ENCODE measurements at regions not wholly inside any gene's neighbourhood (a gene's known extent, or its start where the extent isn't known, plus 50 kb on each side); places are given as distances from the start of the nearest gene placed in this dataset.

DNA sequence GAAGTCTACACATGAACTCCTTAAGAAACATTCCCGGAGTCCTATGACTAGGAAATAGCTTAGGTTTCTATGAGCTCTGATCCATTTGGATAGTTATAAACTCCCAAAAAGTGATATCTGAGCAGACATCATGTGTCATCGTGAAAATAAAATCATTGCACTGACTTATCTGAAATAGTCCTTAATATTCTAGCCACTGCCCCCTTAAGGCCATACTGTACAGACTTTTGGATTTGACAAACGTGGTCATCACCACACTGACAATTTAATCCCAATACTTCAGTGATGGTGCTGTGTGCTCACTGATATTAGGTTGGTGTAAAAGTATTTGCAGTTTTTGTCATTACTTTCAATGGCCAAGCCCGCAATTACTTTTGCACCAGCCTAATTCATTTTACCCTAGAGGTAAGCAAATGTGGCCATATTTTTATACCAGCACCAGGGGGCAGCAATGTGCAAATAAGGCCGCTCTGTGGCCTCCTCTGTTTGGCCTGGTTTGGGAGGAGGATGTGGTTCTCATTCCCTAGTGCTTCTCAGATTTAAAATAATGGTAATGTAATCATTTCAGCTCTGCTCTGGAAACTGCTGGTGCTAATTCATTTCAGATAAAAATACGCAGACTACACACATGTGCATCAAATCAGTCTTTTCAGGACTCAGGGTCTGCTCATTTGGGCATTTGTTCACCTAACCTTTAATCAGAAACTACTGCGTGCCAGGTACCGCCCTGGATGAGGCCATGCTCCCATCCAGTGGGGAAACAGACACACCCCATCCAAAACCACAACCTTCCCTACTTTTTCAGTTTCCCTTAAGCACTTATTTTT, 196.4 kb upstream of the C1QTNF7 start:
- FAIRE-seq = peak; percentile 91
- H3K36me3 ChIP-seq (ENCODE audit: control insufficient read depth in 2 of 3, insufficient read depth in 3 of 3, low read length in 3 of 3) = no peaks in the 10 kb centered on the region
- H3K4me3 ChIP-seq (ENCODE audit: low read length in 3 of 3) = no peak overlapping the region
- H3K27me3 ChIP-seq (ENCODE audit: control insufficient read depth, insufficient read depth, low read length) = no peaks in the 10 kb centered on the region
- TF ChIP-seq, protein P1, sequence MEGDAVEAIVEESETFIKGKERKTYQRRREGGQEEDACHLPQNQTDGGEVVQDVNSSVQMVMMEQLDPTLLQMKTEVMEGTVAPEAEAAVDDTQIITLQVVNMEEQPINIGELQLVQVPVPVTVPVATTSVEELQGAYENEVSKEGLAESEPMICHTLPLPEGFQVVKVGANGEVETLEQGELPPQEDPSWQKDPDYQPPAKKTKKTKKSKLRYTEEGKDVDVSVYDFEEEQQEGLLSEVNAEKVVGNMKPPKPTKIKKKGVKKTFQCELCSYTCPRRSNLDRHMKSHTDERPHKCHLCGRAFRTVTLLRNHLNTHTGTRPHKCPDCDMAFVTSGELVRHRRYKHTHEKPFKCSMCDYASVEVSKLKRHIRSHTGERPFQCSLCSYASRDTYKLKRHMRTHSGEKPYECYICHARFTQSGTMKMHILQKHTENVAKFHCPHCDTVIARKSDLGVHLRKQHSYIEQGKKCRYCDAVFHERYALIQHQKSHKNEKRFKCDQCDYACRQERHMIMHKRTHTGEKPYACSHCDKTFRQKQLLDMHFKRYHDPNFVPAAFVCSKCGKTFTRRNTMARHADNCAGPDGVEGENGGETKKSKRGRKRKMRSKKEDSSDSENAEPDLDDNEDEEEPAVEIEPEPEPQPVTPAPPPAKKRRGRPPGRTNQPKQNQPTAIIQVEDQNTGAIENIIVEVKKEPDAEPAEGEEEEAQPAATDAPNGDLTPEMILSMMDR (IDR thresholded peaks at IDR 0.05; ENCODE audit: borderline replicate concordance, extremely low read depth, insufficient read depth) = peak; percentile 80
- H3K4me1 ChIP-seq (ENCODE audit: control insufficient read depth in 2 of 3, insufficient read depth in 2 of 3, low read depth in 1 of 3, low read length in 3 of 3) = peaks cover 0 to 12% (median 3%) of the 10 kb centered on the region in 3 donors
- intact Hi-C loops (cut with DNase I) = loop anchor here (10.0 kb wide), 1 partner anchor 223 kb away; no protein-coding TSS in a partner anchor
- no peak overlapping the region for H3K9ac ChIP-seq (ENCODE audit: low read length in 3 of 3)
- no peak overlapping the region for H3K27ac ChIP-seq (ENCODE audit: low read depth in 2 of 2, low read length in 2 of 2)
- peak; percentile 79 to 93 (median 84) for DNase-seq
- H3K9me3 ChIP-seq (ENCODE audit: control insufficient read depth in 2 of 3, insufficient read depth in 1 of 3, low read length in 3 of 3) = no peaks in the 10 kb centered on the region

DNA sequence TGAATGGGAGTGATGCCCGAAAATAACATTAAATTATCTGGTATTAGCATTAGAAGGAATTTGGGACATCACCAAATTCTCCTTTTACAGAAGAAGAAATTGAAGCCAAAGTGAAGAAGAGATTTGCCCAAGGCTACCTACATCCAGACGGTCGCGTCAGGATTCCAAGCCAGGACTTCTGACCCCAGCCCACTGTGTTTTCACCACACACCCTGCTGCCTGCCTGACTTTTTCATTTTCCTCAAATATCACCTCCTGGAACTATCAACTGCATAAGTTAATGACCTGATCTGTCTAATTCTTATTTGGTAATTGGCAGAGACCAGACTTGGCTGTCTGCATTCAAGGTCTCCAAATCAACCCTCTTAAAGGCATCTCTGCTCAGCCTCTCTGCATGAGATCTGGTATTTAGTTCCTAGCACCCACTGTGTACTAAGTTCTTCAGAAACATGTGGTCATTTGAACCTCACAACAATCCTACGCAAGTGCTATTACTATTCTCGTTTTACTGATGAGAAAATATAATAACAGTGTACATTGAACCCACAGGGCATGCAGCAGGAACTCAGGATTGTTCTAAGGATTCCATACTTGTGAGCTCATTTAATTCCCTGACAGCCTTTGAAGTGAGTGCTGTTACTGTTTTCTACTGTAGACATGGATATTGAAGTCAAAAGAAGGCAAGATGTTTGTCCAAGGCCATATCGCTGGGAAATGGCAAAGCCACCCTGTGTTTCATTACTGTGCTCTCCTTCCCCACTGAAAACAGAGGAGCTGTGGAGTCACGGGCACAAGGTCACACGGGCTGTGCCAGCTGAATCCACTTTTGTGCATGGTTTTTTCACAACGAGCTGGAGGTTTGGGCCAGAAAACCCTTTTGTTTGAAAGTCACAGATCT, 195.2 kb upstream of the C1QTNF7 start:
- Histone ChIP-seq H3K9me3 (ENCODE audit: control insufficient read depth in 2 of 3, insufficient read depth in 1 of 3, low read length in 3 of 3) (no peaks in the 10 kb centered on the region), H3K4me3 (ENCODE audit: low read length in 3 of 3) (no peak overlapping the region), H3K4me1 (ENCODE audit: control insufficient read depth in 2 of 3, insufficient read depth in 2 of 3, low read depth in 1 of 3, low read length in 3 of 3) (peaks cover 0 to 12% (median 3%) of the 10 kb centered on the region in 3 donors), H3K27me3 (ENCODE audit: control insufficient read depth, insufficient read depth, low read length) (no peaks in the 10 kb centered on the region), H3K9ac (ENCODE audit: low read length in 3 of 3) (no peak overlapping the region), H3K27ac (ENCODE audit: low read depth in 2 of 2, low read length in 2 of 2) (no peak overlapping the region), H3K36me3 (ENCODE audit: control insufficient read depth in 2 of 3, insufficient read depth in 3 of 3, low read length in 3 of 3) (no peaks in the 10 kb centered on the region)
- intact Hi-C loops (cut with DNase I) = loop anchor here (10.0 kb wide), 1 partner anchor 222 kb away; no protein-coding TSS in a partner anchor
- TF ChIP-seq, protein P1 (IDR thresholded peaks at IDR 0.05; ENCODE audit: borderline replicate concordance, extremely low read depth, insufficient read depth) = no peak
- FAIRE-seq (no peak), DNase-seq (peak in 2 of 5 donors; percentile 47 to 55)

DNA sequence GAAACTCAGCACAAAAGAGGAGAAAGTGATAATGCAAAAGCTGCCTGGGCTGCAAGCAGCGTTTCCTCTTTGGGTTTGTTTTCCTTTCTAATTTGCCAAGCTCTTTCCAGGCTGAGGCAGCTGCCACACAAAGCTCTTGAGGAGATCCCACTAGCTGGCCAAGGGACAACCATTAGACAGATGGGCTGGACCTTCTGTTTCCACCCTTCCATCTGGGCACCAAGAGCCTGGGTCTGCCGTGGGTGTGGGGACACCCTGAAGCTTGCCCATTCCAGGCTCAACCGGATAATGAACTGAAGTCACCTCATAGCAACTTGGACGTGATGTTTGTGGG, 194.6 kb upstream of the C1QTNF7 start:
- Histone ChIP-seq H3K27ac (ENCODE audit: low read depth in 2 of 2, low read length in 2 of 2) (no peak overlapping the region), H3K4me3 (ENCODE audit: low read length in 3 of 3) (no peak overlapping the region), H3K27me3 (ENCODE audit: control insufficient read depth, insufficient read depth, low read length) (no peaks in the 10 kb centered on the region), H3K9ac (ENCODE audit: low read length in 3 of 3) (no peak overlapping the region), H3K9me3 (ENCODE audit: control insufficient read depth in 2 of 3, insufficient read depth in 1 of 3, low read length in 3 of 3) (no peaks in the 10 kb centered on the region), H3K36me3 (ENCODE audit: control insufficient read depth in 2 of 3, insufficient read depth in 3 of 3, low read length in 3 of 3) (no peaks in the 10 kb centered on the region), H3K4me1 (ENCODE audit: control insufficient read depth in 2 of 3, insufficient read depth in 2 of 3, low read depth in 1 of 3, low read length in 3 of 3) (peaks cover 0 to 12% (median 3%) of the 10 kb centered on the region in 3 donors)
- FAIRE-seq (no peak), DNase-seq (no peak)
- intact Hi-C loops (cut with DNase I) = loop anchor here (10.0 kb wide), 1 partner anchor 222 kb away; no protein-coding TSS in a partner anchor
- TF ChIP-seq, protein P1 (IDR thresholded peaks at IDR 0.05; ENCODE audit: borderline replicate concordance, extremely low read depth, insufficient read depth) = no peak
